SU-DHL-6 (cell line): ENCODE measurements at regions not wholly inside any gene's neighbourhood (a gene's known extent, or its start where the extent isn't known, plus 50 kb on each side); places are given as distances from the start of the nearest gene placed in this dataset.

Source experiments
- EZH2phosphoT487 ChIP-seq: fragments of 200-600 bp; sonication (generic), shearing (Covaris generic); conservative IDR thresholded peaks from 2 replicates; pipeline ENCODE4 v1.6.1; 2018; ENCODE audit warnings: mild to moderate bottlenecking, antibody characterized with exemption, low read length, moderate library complexity, mixed read lengths
- TF ChIP-seq, protein P1 (sequence below): fragments of 200-600 bp; sonication (generic); IDR thresholded peaks from one replicate; pipeline ENCODE4 v1.5.1; 2017; ENCODE audit warnings: antibody characterized with exemption, mild to moderate bottlenecking, low read length, moderate library complexity; ENCODE audit not compliant: insufficient read depth, poor library complexity, severe bottlenecking

DNA sequence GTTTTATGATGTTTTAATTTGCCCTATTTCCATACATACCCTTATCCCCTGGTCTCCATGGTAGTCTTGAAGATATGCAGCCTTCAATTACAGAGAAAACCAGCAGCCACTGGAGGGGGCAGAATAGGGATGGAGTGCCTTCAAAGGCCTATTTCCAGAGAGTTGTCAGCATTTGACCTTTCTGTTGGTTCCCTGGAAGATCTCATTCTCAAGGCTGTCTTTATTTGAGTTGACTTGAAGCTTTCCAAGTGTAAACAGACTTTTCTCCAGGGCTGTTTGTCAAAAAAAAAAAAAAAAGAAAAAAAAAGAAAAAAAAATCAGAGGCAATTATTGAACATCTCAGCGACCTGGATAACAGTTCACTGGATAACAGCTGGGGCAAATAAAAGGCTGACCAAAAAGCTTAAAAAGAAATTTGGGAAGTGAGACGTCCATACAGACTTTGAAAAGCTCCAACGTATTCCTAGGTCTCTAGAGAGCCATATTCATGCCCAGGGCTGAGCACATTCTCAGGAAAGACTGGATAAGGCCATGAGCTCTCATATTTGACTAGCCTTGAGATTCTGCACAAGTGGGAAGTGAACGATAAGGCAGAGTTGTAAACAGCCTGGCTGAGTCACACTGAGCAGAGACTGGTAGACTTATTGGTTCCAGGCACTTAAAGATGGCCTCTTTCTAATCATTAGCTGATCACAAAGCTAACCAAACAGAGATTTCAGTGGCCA, 126.6 kb downstream of the VAPA start:
- TF ChIP-seq, protein P1, sequence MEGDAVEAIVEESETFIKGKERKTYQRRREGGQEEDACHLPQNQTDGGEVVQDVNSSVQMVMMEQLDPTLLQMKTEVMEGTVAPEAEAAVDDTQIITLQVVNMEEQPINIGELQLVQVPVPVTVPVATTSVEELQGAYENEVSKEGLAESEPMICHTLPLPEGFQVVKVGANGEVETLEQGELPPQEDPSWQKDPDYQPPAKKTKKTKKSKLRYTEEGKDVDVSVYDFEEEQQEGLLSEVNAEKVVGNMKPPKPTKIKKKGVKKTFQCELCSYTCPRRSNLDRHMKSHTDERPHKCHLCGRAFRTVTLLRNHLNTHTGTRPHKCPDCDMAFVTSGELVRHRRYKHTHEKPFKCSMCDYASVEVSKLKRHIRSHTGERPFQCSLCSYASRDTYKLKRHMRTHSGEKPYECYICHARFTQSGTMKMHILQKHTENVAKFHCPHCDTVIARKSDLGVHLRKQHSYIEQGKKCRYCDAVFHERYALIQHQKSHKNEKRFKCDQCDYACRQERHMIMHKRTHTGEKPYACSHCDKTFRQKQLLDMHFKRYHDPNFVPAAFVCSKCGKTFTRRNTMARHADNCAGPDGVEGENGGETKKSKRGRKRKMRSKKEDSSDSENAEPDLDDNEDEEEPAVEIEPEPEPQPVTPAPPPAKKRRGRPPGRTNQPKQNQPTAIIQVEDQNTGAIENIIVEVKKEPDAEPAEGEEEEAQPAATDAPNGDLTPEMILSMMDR: no peak
- TF ChIP-seq EZH2phosphoT487: no peak
